ENCODE measurements at regions not wholly inside any gene's neighbourhood (a gene's known extent, or its start where the extent isn't known, plus 50 kb on each side); places are given as distances from the start of the nearest gene placed in this dataset.

GRCh38 chr15:60076045-60076444, 71.9 kb downstream of the FOXB1 start:
- no peak for TF ChIP-seq CTCF (IDR thresholded peaks at IDR 0.05)
- no peak for TF ChIP-seq POLR2A (IDR thresholded peaks at IDR 0.05)
